WERI-Rb-1 (cell line): ENCODE measurements at regions not wholly inside any gene's neighbourhood (a gene's known extent, or its start where the extent isn't known, plus 50 kb on each side); places are given as distances from the start of the nearest gene placed in this dataset.

Source experiments
- DNase-seq: peaks from one replicate; pipeline ENCODE4 v3.0.0-alpha.2; 2020
- H3K27ac ChIP-seq: fragments of 250-450 bp; sonication (Bioruptor Pico); 2 replicates; pipeline ENCODE4 v1.5.1; 2020; ENCODE audit warnings: mild to moderate bottlenecking, moderate library complexity
- H3K27me3 ChIP-seq: fragments of 250-450 bp; sonication (Bioruptor Pico); 2 replicates; pipeline ENCODE4 v1.5.1; 2021; ENCODE audit warnings: mild to moderate bottlenecking, low read depth, moderate library complexity; ENCODE audit not compliant: insufficient read depth, severe bottlenecking
- H3K36me3 ChIP-seq: fragments of 250-450 bp; sonication (Bioruptor Pico); 2 replicates; pipeline ENCODE4 v1.5.1; 2020; ENCODE audit warnings: mild to moderate bottlenecking, moderate library complexity
- H3K4me3 ChIP-seq: 2 replicates; pipeline ENCODE4 v1.5.1; 2011; ENCODE audit warnings: low read depth, mild to moderate bottlenecking, control low read depth, low read length
- H3K9me3 ChIP-seq: fragments of 250-450 bp; sonication (Bioruptor Pico); 2 replicates; pipeline ENCODE4 v1.5.1; 2021; ENCODE audit warnings: mild to moderate bottlenecking, moderate library complexity; ENCODE audit not compliant: severe bottlenecking
- TF ChIP-seq, protein P1 (sequence below): IDR thresholded peaks from 2 replicates; pipeline ENCODE4 v1.5.1; 2011; ENCODE audit warnings: low read depth, mild to moderate bottlenecking, control low read depth, inconsistent platforms, low read length

DNA sequence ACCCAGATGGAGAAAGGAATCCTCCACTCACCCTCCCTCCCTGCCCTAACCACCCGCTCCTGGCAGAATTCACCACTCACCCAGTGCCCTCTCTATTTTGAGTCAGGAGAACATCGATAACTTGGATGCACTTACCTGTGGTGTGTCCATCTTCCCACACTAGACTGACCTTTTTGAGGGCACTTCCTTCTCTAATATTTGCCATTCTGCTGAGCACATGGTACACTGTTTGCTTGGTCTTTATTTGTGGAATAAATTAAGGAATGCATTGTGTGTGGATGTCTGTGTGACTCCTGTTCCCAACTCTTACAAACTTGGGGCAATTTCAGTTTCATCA is 133.7 kb downstream of the ACKR3 start:
- H3K27ac ChIP-seq: no peak overlapping the region
- DNase-seq: no peak
- H3K4me3 ChIP-seq: no peak overlapping the region
- TF ChIP-seq, protein P1, sequence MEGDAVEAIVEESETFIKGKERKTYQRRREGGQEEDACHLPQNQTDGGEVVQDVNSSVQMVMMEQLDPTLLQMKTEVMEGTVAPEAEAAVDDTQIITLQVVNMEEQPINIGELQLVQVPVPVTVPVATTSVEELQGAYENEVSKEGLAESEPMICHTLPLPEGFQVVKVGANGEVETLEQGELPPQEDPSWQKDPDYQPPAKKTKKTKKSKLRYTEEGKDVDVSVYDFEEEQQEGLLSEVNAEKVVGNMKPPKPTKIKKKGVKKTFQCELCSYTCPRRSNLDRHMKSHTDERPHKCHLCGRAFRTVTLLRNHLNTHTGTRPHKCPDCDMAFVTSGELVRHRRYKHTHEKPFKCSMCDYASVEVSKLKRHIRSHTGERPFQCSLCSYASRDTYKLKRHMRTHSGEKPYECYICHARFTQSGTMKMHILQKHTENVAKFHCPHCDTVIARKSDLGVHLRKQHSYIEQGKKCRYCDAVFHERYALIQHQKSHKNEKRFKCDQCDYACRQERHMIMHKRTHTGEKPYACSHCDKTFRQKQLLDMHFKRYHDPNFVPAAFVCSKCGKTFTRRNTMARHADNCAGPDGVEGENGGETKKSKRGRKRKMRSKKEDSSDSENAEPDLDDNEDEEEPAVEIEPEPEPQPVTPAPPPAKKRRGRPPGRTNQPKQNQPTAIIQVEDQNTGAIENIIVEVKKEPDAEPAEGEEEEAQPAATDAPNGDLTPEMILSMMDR: no peak
- no peaks in the 10 kb centered on the region for H3K36me3 ChIP-seq
- no peaks in the 10 kb centered on the region for H3K9me3 ChIP-seq
- no peaks in the 10 kb centered on the region for H3K27me3 ChIP-seq

DNA sequence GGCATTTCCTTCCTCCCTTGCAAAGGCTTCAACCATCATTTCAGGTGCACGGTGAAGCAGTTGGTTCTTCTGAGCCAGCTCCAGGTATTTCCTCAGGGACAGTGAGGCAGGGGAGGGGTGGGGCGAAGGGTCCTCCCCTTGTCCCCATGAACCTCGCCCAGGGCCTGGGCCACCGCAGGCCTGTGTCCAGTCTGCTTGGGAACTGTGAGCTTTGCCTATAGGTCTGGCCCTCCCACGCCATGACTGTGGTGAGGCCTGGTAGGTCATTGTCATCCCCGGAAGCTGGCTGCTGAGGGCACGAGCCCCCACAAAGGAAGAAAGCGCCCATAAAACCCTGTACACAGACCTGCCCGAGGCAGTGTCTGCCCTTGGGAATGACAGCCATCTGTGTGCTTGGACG is 134.3 kb downstream of the ACKR3 start:
- no peaks in the 10 kb centered on the region for H3K9me3 ChIP-seq
- no peak for DNase-seq

DNA sequence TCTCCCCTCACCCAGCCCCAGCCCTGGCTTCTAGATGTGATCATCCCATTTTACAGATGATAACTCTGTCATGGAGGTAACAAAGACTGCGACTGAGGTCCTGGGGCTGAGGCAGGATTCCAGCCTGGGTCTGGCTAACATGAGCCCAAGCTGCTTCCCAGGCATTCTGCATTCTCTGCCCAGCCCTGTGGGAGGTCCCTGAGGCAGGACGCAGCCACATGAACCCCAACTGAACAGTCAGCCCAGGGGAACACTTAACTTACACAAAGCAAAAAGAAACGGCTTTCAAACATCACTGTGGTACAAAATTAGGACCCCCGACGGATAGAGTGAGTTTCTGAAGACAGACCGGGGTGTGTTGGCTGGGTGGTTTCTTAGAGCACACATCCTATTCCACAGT is 135.3 kb downstream of the ACKR3 start:
- H3K4me3 ChIP-seq: no peak overlapping the region
- no peaks in the 10 kb centered on the region for H3K9me3 ChIP-seq
- H3K36me3 ChIP-seq: no peaks in the 10 kb centered on the region
- no peak overlapping the region for H3K27ac ChIP-seq
- no peaks in the 10 kb centered on the region for H3K27me3 ChIP-seq
- DNase-seq: no peak
- TF ChIP-seq, protein P1: no peak

More for the DNA sequence above, 134.3 kb downstream of the ACKR3 start:
- no peak overlapping the region for H3K4me3 ChIP-seq
- H3K27ac ChIP-seq: no peak overlapping the region
- TF ChIP-seq, protein P1: no peak
- H3K36me3 ChIP-seq: no peaks in the 10 kb centered on the region
- no peaks in the 10 kb centered on the region for H3K27me3 ChIP-seq

DNA sequence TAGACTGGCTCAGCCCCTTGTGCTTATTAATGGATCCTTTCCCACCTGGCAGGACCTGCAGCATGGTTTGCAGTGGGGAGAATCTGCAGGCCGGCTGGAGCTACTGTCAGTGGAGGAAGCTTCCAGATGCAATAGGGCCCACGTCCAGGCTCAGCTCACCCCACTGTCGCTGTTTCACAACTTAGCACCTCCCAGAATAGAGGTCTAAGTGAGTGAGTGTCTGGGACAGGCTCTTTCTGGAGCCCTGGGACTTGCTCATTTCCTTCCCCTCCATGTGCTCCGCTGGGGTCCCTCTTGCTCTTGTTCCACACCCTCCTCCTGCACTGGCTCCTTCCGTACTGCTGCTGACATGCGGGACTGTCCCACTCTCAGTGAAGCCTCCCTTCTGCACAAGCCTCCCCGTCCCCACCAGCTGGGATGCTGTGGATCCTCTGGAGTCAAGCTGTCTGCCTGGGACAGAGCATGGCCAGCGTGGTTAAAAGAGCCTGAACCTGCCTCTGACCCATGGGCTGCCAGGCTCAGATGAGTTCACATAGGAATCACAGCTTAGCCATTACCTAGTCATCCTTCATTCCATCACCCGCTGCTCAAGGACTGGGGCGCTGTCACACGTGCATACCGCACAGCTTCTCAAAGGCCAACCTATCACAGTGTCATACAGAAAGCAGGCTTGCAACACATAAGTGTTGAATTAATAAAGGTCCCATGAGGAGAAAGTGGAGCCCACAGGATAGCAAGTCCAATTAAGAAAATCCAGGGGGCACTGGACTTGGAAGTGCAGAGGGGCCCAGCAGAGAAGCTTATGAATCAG is 135.9 kb downstream of the ACKR3 start:
- DNase-seq: no peak
- no peaks in the 10 kb centered on the region for H3K36me3 ChIP-seq
- H3K27me3 ChIP-seq: no peaks in the 10 kb centered on the region
- no peak overlapping the region for H3K4me3 ChIP-seq
- H3K27ac ChIP-seq: no peak overlapping the region
- H3K9me3 ChIP-seq: no peaks in the 10 kb centered on the region
- TF ChIP-seq, protein P1: no peak

DNA sequence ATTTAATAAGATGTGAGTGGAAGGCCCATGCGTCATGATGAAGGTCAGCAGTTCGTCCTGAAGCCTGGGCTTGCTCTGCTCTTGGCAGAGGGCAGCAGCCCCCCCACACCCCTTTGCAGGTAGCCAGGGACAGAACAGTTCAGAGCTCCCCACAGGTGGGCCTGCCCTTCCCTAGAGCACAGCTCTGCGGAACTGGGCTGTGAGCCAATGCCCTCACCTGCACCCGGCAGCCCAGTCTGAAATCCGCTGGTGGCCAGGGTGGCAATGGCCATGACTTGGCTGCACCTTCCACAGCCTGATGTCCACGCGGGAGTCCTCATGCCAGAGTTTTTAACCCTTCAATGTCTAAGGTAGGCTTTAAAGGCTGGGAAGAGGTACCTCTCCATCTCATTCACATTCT is 136.7 kb downstream of the ACKR3 start:
- Histone ChIP-seq H3K36me3 (no peaks in the 10 kb centered on the region), H3K27me3 (no peaks in the 10 kb centered on the region), H3K4me3 (no peak overlapping the region), H3K27ac (no peak overlapping the region), H3K9me3 (no peaks in the 10 kb centered on the region)
- no peak for DNase-seq
- TF ChIP-seq, protein P1: no peak

DNA sequence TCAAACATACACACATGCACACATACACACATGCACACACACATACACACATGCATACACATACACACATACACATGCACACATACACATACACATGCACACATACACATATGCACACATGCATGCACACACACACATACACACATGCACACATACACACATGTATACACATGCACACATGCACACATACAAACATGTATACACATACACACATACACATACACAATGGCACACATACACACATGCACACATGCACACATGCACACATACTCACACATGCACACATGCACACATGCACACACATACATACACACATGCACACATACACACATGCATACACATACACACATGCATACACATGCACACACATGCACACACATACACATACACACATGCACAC is 137.2 kb downstream of the ACKR3 start:
- H3K9me3 ChIP-seq: no peaks in the 10 kb centered on the region
- TF ChIP-seq, protein P1: no peak
- H3K4me3 ChIP-seq: no peak overlapping the region
- H3K36me3 ChIP-seq: no peaks in the 10 kb centered on the region
- DNase-seq: no peak
- H3K27me3 ChIP-seq: no peaks in the 10 kb centered on the region
- no peak overlapping the region for H3K27ac ChIP-seq
